Esophagus (tissue), 2 donors: ENCODE measurements at regions not wholly inside any gene's neighbourhood (a gene's known extent, or its start where the extent isn't known, plus 50 kb on each side); places are given as distances from the start of the nearest gene placed in this dataset.
"Not testable (repeated sequence)": the region's sequence is repeated elsewhere in the genome, so short reads cannot be mapped to it uniquely, and the experiment has no call there.

ENCODE experiments used
- H3K27ac ChIP-seq, 2 donors: one replicate each; pipeline ENCODE4 v1.5.1; 2013; ENCODE audit warnings: low read depth in 2 of 2, mild to moderate bottlenecking in 2 of 2, inconsistent platforms in 1 of 2, low read length in 1 of 2, moderate library complexity in 1 of 2
- H3K27me3 ChIP-seq, 2 donors: one replicate each; pipeline ENCODE4 v1.6.1; 2013; ENCODE audit warnings: low read length in 2 of 2, control low read depth in 1 of 2, mild to moderate bottlenecking in 1 of 2; ENCODE audit not compliant: insufficient read depth in 2 of 2, control insufficient read depth in 1 of 2
- H3K36me3 ChIP-seq, 2 donors: one replicate each; pipeline ENCODE4 v1.6.1; 2013; ENCODE audit warnings: low read length in 1 of 2; ENCODE audit not compliant: control insufficient read depth in 2 of 2, insufficient read depth in 2 of 2
- H3K4me1 ChIP-seq, 2 donors: one replicate each; pipeline ENCODE4 v1.6.1; 2013; ENCODE audit warnings: low read length in 1 of 2; ENCODE audit not compliant: control insufficient read depth in 2 of 2, insufficient read depth in 2 of 2
- H3K4me3 ChIP-seq, 2 donors: one replicate each; pipeline ENCODE4 v1.5.1; 2013; ENCODE audit warnings: low read length in 2 of 2, mild to moderate bottlenecking in 2 of 2, low read depth in 1 of 2, moderate library complexity in 1 of 2
- H3K9me3 ChIP-seq, 2 donors: one replicate each; pipeline ENCODE4 v1.6.1; 2013; ENCODE audit warnings: mild to moderate bottlenecking in 2 of 2, low read depth in 1 of 2, low read length in 1 of 2, moderate library complexity in 1 of 2; ENCODE audit not compliant: control insufficient read depth in 2 of 2, insufficient read depth in 1 of 2
- WGBS, 2 donors: extraction: QIAGEN DNeasy Blood & Tissue Kit; methylation state at CpG; one replicate each; pipeline ENCODE4 v1.1.7; 2013; 5-methylcytosine and 5-hydroxymethylcytosine counted together
- donor health status: healthy with polysubstance abuse.
- donor health status: Bipolar disorder and iron deficiency.

- Histone ChIP-seq H3K27ac (no peak overlapping the region), H3K36me3 (no peaks in the 10 kb centered on the region), H3K4me1 (no peaks in the 10 kb centered on the region), H3K9me3 (no peaks in the 10 kb centered on the region), H3K4me3 (no peak overlapping the region), H3K27me3 (no peaks in the 10 kb centered on the region)
- WGBS, 2 donors: 32 to 56% methylated on average over 2 of the region's 2 CpGs
Measured at GRCh38 chr21:18006691-18007090, 187.5 kb upstream of the C21orf91 start.

GRCh38 chr21:18002393-18002792 is 183.2 kb upstream of the C21orf91 start:
- 85 to 90% methylated on average over 2 of the region's 2 CpGs for WGBS, 2 donors
- Histone ChIP-seq H3K27ac (no peak overlapping the region), H3K4me3 (no peak overlapping the region), H3K27me3 (no peaks in the 10 kb centered on the region), H3K4me1 (no peaks in the 10 kb centered on the region), H3K9me3 (no peaks in the 10 kb centered on the region), H3K36me3 (no peaks in the 10 kb centered on the region)

- no peak overlapping the region for H3K4me3 ChIP-seq
- WGBS, 2 donors: 51 to 70% methylated on average over 3 of the region's 3 CpGs
- H3K36me3 ChIP-seq: no peaks in the 10 kb centered on the region
- H3K9me3 ChIP-seq: no peaks in the 10 kb centered on the region
- no peaks in the 10 kb centered on the region for H3K27me3 ChIP-seq
- no peak overlapping the region for H3K27ac ChIP-seq
- H3K4me1 ChIP-seq: no peaks in the 10 kb centered on the region
Measured at GRCh38 chr21:18000981-18001686, 182.0 kb upstream of the C21orf91 start.

GRCh38 chr21:17998599-17998998 is 179.4 kb upstream of the C21orf91 start:
- not testable (repeated sequence) for H3K36me3 ChIP-seq, H3K9me3 ChIP-seq, H3K4me3 ChIP-seq, H3K27me3 ChIP-seq, H3K27ac ChIP-seq, H3K4me1 ChIP-seq
- WGBS, 2 donors: 82 to 92% methylated on average over 4 of the region's 4 CpGs

GRCh38 chr21:17989780-17990179 is 170.6 kb upstream of the C21orf91 start:
- H3K27ac ChIP-seq: no peak overlapping the region
- H3K4me3 ChIP-seq: no peak overlapping the region
- H3K9me3 ChIP-seq: no peaks in the 10 kb centered on the region
- H3K27me3 ChIP-seq: no peaks in the 10 kb centered on the region
- WGBS, 2 donors: 52 to 74% methylated on average over 3 of the region's 3 CpGs
- no peaks in the 10 kb centered on the region for H3K4me1 ChIP-seq
- no peaks in the 10 kb centered on the region for H3K36me3 ChIP-seq

GRCh38 chr21:17988102-17988437 is 168.9 kb upstream of the C21orf91 start:
- H3K27ac ChIP-seq: no peak overlapping the region
- H3K36me3 ChIP-seq: no peaks in the 10 kb centered on the region
- WGBS, 2 donors: 44 to 54% methylated on average over 1 of the region's 1 CpG
- no peak overlapping the region for H3K4me3 ChIP-seq
- no peaks in the 10 kb centered on the region for H3K4me1 ChIP-seq
- no peaks in the 10 kb centered on the region for H3K9me3 ChIP-seq
- no peaks in the 10 kb centered on the region for H3K27me3 ChIP-seq

- Histone ChIP-seq H3K27me3 (no peaks in the 10 kb centered on the region), H3K4me3 (no peak overlapping the region), H3K36me3 (no peaks in the 10 kb centered on the region), H3K27ac (no peak overlapping the region), H3K4me1 (no peaks in the 10 kb centered on the region), H3K9me3 (no peaks in the 10 kb centered on the region)
Measured at GRCh38 chr21:17987382-17988101, 168.4 kb upstream of the C21orf91 start.

- no peaks in the 10 kb centered on the region for H3K36me3 ChIP-seq
- 58 to 59% methylated on average over 4 of the region's 4 CpGs for WGBS, 2 donors
- no peak overlapping the region for H3K4me3 ChIP-seq
- no peaks in the 10 kb centered on the region for H3K27me3 ChIP-seq
- H3K9me3 ChIP-seq: no peaks in the 10 kb centered on the region
- H3K4me1 ChIP-seq: no peaks in the 10 kb centered on the region
- no peak overlapping the region for H3K27ac ChIP-seq
Measured at GRCh38 chr21:17981060-17981740, 162.0 kb upstream of the C21orf91 start.

- no peak overlapping the region for H3K27ac ChIP-seq
- 64 to 86% methylated on average over 1 of the region's 1 CpG for WGBS, 2 donors
Measured at GRCh38 chr21:17979763-17980162, 160.6 kb upstream of the C21orf91 start.

More at GRCh38 chr21:17979763-17980162, 160.6 kb upstream of the C21orf91 start:
- no peaks in the 10 kb centered on the region for H3K9me3 ChIP-seq
- no peaks in the 10 kb centered on the region for H3K27me3 ChIP-seq
- no peak overlapping the region for H3K4me3 ChIP-seq
- H3K4me1 ChIP-seq: no peaks in the 10 kb centered on the region
- no peaks in the 10 kb centered on the region for H3K36me3 ChIP-seq
